Coronary artery (tissue), 2 donors: ENCODE measurements at regions not wholly inside any gene's neighbourhood (a gene's known extent, or its start where the extent isn't known, plus 50 kb on each side); places are given as distances from the start of the nearest gene placed in this dataset.
"Not testable (repeated sequence)": the region's sequence is repeated elsewhere in the genome, so short reads cannot be mapped to it uniquely, and the experiment has no call there.

Source experiments
- DNase-seq: peaks from one replicate; pipeline ENCODE4 v3.0.0-alpha.2; 2017; ENCODE audit warnings: low spot score
- H3K27ac ChIP-seq, 2 donors: fragments of 200-600 bp; sonication (generic); one replicate each; pipeline ENCODE4 v1.5.1; 2016 to 2019
- H3K4me3 ChIP-seq: fragments of 200-600 bp; sonication (generic); 2 replicates; pipeline ENCODE4 v1.5.1; 2016; ENCODE audit warnings: mild to moderate bottlenecking, moderate library complexity
- TF ChIP-seq, protein P1 (sequence below): fragments of 200-600 bp; sonication (generic); IDR thresholded peaks from one replicate; pipeline ENCODE4 v1.5.1; 2019; ENCODE audit warnings: antibody characterized with exemption

DNA sequence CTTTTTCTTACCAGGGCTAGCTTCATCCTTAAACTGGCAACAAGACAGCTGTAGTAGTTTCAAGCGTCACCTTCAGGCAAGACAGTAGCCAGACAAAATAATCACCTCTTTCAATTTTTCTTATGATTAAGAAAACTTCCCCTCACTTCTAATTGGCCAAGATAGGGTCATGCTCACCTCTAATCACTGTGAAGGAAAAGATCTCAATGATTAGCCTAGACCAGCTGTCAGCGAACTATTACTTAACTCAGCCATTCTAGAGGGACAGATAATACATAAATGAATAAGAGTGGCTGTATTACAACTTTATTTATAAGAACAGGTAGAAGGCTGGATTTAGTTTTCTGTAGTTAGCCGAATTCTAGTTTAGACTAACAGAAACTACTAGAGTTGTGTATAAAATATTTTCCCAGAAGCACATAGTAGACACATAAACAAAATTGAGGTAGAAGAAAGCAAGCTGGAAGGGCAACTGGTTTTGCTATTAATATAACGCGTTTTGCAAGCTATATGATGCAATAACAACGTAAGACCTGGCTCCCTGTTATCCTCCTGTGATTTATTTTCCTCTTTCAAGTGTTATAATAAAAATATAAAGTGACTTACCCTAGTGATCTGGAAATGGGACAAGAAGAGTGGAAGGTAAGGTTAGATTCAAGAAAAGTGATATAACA lies 64.3 kb downstream of the ELAPOR2 start:
- no peak for DNase-seq
- no peak overlapping the region for H3K4me3 ChIP-seq
- H3K27ac ChIP-seq, result no peak overlapping the region
- TF ChIP-seq, protein P1, sequence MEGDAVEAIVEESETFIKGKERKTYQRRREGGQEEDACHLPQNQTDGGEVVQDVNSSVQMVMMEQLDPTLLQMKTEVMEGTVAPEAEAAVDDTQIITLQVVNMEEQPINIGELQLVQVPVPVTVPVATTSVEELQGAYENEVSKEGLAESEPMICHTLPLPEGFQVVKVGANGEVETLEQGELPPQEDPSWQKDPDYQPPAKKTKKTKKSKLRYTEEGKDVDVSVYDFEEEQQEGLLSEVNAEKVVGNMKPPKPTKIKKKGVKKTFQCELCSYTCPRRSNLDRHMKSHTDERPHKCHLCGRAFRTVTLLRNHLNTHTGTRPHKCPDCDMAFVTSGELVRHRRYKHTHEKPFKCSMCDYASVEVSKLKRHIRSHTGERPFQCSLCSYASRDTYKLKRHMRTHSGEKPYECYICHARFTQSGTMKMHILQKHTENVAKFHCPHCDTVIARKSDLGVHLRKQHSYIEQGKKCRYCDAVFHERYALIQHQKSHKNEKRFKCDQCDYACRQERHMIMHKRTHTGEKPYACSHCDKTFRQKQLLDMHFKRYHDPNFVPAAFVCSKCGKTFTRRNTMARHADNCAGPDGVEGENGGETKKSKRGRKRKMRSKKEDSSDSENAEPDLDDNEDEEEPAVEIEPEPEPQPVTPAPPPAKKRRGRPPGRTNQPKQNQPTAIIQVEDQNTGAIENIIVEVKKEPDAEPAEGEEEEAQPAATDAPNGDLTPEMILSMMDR, result no peak

DNA sequence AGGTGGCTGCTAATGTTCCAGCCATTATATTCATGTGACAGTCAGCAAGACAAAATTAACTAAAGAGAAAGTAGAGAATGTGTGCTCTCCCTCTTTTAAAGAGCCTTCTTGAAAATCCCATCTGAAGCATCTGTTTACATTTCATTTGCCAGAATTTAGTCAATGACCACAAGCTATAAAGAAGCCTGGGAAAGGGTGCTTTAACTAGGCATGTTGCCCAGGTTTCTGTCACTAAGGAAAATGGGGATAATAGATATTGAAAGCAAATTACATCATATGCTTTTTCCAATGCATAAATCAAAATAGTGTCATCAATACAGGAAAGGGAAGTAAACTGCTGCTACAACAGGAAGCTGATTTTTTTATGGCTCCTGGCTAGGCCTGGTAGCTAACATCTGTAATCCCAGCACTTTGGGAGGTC lies 67.7 kb downstream of the ELAPOR2 start:
- no peak overlapping the region for H3K4me3 ChIP-seq
- no peak overlapping the region for H3K27ac ChIP-seq
- TF ChIP-seq, protein P1, result no peak
- no peak for DNase-seq

DNA sequence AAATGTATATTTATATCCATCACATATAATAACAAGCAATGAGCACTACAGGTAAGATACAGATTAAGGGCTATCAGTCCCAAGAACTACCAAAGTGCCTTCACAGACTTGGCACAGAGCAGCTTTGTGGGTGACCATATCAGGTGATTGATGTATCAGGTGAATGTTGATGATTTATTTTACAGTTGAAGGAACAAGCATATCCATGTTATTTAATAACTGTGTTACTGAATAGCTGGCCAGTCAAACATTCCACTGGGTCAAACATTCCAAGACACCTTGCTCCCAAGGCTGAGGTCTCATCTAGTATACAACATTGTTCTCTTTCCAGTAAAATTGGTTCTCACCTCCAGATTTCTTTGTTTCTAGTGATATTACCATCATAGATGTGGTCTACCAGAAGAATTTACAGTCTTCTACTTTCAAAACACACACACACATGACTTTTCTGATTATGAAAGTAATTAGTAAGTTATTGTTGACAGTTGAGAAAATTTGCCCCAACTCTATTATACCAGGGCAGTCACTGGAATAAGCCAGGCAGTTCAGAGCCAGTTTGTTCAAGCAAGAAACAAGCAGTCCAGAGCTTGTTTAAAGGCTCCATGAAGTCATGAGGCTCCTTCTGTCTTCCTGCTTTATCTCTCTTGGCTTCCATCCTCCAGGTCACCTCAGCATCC lies 68.2 kb downstream of the ELAPOR2 start:
- H3K4me3 ChIP-seq, result no peak overlapping the region
- H3K27ac ChIP-seq, result no peak overlapping the region
- TF ChIP-seq, protein P1, result no peak
- DNase-seq, result no peak

DNA sequence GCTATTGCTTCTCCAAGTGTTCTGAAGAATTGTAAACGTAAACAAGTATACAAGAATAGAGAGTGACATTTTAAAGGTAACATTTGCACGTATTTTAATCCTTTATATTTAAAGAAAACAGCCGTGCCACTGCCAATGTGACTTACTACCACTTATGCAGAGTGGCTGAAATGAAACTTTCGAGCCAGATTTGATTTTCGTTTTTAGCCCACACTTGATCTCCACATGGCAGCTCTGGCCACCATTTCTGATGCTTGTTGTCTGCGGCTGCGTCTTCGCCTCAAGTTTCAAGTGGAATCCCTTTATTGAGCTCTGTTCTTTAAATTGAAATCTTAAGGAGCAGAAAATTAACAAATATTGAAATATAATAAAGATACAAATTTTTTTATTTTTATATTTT lies 70.0 kb downstream of the ELAPOR2 start:
- TF ChIP-seq, protein P1, result no peak
- Histone ChIP-seq H3K27ac (no peak overlapping the region), H3K4me3 (no peak overlapping the region)
- no peak for DNase-seq

DNA sequence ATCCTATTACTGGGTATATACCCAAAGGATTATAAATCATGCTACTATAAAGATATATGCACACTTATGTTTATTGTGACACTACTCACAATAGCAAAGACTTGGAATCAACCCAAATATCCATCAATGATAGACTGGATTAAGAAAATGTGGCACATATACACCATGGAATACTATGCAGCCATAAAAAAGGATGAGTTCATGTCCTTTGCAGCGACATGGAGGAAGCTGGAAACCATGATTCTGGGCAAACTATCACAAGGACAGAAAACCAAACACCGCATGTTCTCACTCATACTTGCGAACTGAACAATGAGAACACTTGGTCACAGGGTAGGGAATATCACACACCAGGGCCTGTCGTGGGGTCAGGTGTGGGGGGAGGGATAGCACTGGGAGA lies 71.6 kb downstream of the ELAPOR2 start:
- DNase-seq, H3K27ac ChIP-seq, H3K4me3 ChIP-seq: not testable (repeated sequence)

DNA sequence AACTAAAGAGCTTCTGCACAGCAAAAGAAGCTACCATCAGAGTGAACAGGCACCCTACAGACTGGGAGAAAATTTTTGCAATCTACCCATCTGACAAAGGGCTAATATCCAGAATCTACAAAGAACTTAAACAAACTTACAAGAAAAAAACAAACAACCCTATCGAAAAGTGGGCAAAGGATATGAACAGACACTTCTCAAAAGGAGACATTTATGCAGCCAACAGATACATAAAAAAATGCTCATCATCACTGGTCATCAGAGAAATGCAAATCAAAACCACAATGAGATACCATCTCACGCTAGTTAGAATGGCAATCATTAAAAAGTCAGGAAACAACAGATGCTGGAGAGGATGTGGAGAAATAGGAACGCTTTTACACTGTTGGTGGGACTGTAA lies 72.1 kb downstream of the ELAPOR2 start:
- DNase-seq, H3K4me3 ChIP-seq, H3K27ac ChIP-seq: not testable (repeated sequence)

DNA sequence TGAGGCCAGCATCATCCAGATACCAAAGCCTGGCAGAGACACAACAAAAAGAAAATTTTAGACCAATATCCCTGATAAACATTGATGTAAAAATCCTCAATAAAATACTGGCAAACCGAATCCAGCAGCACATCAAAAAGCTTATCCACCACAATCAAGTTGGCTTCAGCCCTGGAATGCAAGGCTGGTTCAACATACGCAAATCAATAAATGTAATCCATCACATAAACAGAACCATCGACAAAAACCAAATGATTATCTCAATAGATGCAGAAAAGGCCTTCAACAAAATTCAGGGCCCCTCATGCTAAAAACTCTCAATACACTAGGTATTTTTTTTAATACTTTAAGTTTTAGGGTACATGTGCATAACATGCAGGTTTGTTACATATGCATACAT lies 74.1 kb downstream of the ELAPOR2 start:
- not testable (repeated sequence) for H3K27ac ChIP-seq, DNase-seq, H3K4me3 ChIP-seq

DNA sequence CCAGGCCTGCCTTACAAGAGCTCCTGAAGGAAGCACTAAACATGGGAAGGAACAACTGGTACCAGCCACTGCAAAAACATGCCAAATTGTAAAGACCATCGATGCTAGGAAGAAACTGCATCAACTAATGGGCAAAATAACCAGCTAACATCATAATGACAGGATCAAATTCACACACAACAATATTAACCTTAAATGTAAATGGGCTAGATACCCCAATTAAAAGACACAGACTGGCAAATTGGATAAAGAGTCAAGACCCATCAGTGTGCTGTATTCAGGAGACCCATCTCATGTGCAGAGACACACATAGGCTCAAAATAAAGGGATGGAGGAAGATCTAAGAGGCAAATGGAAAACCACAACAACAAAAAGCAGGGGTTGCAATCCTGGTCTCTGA lies 75.8 kb downstream of the ELAPOR2 start:
- H3K4me3 ChIP-seq, H3K27ac ChIP-seq, DNase-seq: not testable (repeated sequence)

DNA sequence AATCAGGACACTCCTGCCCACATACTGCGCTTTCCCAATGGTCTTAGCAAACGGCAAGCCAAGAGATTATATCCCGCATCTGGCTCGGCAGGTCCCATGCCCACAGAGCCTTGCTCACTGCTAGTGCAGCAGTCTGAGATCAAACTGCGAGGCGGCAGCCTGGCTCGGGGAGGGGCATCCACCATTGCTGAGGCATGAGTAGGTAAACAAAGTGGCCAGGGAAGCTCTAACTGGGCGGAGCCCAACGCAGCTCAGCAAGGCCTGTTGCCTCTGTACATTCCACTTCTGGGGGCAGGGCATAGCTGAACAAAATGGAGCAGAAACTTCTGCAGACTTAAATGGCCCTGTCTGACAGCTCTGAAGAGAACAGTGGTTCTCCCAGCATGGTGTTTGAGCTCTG lies 77.5 kb downstream of the ELAPOR2 start:
- not testable (repeated sequence) for H3K27ac ChIP-seq, DNase-seq, H3K4me3 ChIP-seq

DNA sequence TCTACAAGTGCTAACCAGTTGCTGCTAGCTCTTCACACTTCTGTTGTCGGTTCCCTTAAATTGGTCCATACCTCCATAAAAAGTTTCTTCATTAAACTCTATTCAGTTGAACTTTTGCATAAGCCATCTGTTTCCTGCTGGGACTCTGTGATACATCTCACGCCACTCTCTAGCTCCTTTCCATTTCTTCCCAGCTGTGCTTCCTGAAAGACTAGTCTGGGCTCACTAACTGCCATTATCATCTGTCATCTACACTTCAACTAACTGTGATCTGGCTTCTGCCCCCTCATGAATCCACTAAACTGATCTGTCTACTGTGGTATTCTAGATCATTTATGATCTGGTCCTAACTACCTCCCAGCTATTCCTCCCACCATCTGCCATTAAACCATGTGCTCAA lies 78.3 kb downstream of the ELAPOR2 start:
- no peak overlapping the region for H3K27ac ChIP-seq
- TF ChIP-seq, protein P1, result no peak
- no peak for DNase-seq
- H3K4me3 ChIP-seq, result no peak overlapping the region
